AG20443 (cell line): ENCODE measurements at regions not wholly inside any gene's neighbourhood (a gene's known extent, or its start where the extent isn't known, plus 50 kb on each side); places are given as distances from the start of the nearest gene placed in this dataset.

Source experiments
- DNase-seq: peaks from one replicate; pipeline ENCODE4 v3.0.0; 2012; ENCODE audit warnings: low spot score, mixed read lengths

DNA sequence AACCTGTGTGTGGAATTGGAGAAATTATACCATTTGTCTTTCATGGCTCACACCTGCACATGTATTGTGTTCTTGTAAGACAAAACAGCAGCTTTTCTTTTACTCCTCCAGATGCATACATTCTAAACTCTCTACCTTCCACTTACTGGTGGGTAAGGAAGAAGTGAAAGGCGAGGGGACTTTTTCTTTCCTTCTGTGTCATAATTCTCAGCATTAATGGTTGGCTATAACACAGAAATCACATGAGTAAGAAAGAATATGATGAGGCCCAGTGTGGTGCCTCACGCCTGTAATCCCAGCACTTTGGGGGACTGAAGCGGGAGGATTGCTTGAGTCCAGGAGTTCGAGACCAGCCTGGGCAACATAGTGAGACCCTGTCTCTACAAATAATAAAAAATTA lies 57.8 kb upstream of the SHANK2 start:
- no peak for DNase-seq

DNA sequence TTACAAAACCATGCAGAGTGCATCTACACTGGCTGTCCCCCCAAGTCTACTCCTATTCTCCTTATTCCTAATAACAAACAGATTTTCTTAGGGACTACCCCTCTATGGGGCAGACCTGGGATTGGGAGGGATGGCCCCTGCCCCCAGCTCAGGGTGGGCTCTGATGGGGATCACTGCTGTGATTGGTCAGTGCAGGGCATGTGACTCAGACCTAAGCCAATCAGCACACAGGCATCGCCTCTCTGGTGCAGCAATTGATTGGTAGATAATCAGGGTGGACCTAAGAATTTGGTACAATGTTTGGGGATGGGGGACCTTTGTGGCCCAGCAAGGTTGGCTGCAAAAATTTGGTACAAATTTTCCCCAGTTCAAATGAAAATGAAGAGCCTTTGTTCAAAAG lies 57.2 kb upstream of the SHANK2 start:
- DNase-seq = no peak

DNA sequence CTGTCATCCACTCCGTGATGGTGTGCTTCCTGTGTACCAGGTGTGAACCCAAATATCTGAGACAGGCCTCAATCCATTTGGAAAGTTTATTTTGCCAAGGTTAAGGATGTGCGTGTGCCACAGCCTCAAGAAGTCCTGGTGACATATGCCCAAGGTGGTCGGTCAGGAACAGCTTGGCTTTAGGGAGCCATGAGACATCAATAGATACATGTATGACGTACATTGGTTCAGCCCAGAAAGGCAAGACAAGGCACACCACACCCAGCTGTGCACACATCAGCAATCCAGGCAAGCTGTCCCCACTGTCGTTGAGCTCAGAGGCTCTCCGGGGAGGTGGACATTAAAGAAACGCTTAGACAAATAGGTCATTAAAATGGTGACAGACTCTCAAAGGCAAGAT lies 56.8 kb upstream of the SHANK2 start:
- DNase-seq = no peak

DNA sequence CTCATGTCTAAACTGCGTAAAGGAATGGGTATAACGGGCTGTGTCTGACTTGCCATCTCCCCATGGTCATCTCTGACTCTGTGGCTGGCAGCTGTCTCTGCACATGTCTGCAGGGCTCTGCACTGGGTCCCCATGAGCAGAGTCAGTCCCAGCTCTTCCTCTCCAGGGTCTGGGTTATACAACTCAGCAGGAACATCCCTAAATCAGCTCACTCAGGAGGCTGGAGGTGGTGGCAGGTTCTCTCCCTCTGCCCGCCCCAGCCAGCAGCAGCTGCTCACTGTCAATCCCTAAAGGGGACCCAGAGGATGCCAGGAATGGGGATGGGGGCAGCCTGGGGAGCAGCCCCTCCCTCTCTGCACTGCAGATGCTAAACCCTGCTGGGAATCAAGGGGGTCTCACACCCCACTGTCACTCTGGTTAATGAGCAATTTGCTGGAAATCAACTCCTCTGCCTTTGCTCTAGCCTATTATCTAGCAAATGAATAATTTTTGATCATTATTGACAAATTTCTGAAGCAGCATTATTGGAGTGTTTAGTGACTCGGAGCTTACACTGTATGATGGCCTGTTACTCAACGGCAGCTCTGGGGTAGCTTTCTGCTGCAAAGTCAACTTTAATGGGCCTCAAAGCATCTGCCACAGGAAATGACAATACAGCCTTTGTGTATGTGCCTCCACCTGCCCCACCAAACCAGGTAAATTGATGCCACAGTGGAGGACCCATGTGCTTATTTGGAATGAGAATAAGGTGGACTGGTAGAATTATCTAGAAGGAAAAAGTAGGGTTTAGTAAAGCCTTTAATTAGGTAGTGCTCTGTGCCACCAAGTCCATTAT lies 55.7 kb upstream of the SHANK2 start:
- DNase-seq = no peak

DNA sequence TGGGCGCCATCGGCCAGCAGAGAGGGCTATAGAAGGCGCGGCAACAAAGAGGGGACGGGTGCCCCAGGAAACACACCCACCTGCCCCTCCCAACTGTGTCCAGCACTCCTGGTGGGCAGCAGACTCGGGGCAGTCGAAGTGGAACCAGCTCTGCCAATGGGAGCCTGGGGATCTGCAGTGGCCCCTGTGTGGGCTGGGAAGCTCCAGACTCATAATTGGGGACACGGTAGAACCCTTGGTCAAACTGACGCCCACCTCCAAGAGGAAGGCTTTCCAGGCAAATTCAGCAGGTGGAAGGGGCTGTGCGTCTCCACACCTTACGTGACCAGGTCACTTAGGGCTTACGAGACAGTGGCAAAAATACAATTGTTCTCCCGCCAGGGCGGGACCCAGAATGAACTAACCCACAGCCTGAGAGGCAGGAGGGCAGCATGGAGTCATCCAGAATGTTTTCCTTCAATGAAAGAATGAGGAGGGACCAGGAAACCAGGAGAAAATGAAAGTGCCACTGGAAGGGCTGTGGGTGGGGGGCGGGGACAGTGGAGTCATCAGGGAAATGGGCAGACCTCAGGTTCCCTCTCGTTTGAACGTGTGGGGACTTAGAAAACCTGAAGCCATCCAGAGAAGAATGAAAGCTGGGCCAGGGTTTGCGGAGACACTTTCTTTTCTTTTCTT lies 53.2 kb upstream of the SHANK2 start:
- DNase-seq = peak; percentile 11

DNA sequence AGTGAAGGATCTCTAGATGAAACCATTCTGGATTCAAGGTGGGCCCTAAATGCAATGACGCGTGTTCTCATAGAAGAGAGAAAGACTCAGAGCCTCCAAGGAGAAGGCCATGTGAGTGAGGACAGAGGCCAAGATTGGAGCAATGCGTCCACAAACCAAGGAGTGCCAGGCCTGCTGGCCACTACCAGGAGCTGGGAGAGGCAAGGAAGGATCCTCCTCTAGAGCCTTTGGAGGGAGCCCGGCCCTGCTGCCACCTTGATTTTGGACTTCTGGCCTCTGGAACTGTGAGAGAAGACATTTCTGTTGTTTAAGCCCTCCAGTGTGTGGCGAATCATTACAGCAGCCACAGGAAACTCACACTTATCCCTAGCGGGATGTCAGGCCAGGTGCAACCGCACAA lies 52.7 kb upstream of the SHANK2 start:
- no peak for DNase-seq

DNA sequence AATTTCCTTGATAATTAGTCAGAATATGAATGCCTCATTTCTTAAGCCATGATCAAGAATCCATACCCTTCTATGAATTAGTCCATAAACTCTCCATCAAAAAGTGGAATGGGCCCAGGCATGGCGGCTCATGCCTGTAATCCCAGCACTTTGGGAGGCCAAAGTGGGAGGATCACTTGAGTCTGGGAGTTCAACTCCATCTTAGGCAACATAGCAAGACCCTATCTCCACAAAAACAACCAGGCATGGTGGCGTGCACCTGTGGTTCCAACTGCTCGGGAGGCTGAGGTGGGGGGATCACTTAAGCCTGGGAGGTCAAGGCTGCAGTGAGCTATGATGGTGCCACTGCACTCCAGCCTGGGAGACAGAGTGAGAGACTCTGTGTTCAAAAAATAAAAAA lies 52.1 kb upstream of the SHANK2 start:
- no peak for DNase-seq

DNA sequence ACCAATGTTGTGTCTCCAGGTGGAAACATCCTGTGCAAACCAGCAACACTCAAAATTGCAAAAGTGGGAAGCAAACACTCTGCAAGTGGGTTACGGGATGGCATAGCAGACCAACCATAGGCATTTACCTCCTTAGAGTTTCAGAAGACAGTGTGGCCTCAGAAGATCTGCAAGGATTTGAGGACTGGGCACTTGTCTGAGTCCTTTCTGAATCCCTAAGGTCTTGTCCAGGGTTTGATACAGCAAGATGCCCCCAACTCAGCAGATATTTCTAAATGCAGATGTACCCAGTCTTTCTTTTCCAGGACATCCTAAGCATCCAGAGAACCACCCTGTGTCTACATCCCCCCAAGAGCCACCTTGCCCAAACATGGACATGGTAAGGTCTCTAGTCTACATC lies 51.7 kb upstream of the SHANK2 start:
- DNase-seq = no peak

DNA sequence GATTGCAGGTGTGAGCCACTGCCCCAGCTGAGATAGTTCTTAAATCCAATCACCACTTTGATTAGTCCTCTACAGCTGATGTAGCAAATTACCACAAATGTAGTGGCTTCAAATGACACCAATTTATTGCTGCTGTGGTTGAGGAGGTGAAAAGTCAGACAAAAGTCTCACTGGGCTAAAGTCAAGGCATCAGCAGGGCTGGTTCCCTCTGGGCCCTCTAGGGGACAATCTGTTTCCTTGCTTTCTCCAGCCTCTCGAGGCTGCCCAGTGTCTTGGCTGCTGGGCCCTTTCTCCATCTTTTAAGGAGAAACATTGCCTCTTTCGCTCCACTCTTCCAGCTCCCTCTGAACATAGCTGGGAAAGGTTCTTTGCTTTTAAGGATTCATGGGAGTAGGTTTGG lies 50.5 kb upstream of the SHANK2 start:
- peak; percentile 12 for DNase-seq

DNA sequence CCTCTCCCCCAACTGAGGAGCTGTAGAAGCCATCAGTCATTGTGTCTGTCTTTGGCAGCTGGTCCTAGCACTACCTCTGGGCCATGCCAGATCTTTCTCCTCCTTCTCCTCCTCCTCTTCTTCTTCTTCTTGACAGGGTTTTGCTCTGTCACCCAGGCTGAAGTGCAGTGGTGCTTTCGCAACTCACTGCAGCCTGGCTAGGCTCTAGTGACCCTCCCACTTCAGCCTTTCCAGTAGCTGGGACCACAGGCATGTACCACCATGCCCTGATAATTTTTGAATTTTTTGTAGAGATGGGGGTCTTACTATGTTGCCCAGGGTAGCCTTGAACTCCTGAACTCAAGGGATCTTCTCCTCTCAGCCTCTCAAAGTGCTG lies 50.1 kb upstream of the SHANK2 start:
- DNase-seq = no peak
